ENCODE measurements at regions not wholly inside any gene's neighbourhood (a gene's known extent, or its start where the extent isn't known, plus 50 kb on each side); places are given as distances from the start of the nearest gene placed in this dataset.
"Not testable (repeated sequence)": the region's sequence is repeated elsewhere in the genome, so short reads cannot be mapped to it uniquely, and the experiment has no call there.

- no peak for DNase-seq
Measured at GRCh38 chr2:2731816-2732284, 400.8 kb upstream of the MYT1L start.

DNA sequence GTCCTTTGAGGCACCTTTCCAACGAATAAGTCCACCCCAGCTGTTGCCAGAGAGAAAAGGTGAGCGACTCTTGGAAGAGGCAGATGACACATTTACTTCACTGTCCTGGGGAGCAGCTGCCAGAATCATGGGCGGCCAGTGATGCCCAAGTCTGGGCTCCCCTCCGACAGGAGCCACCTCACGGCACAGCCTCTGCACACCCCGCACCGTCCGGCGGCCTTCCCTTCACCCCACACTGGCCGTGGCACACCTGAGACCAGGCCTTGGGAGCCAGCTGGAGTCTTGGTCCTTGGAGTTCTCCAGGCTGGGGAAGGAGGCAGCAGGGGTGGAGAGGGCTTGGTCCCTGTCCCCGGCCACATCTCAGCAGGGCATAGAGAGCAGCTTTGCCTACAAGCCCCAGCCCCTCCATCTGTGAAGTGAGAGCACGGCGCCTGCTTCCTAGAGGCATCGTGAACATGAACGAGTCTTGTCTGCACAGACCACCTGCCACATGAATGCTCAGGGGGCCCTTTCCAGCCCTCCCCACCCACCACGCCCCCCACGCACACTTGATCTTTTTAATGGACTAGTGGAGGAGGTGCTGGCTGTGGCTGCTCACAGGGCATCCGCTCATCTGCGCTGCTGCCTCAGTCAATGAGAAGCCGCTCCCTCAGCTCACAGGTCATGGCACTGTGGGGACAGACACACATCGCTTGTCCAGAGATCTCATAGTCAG lies 400.2 kb upstream of the MYT1L start:
- DNase-seq = no peak

GRCh38 chr2:2730301-2730833 lies 399.3 kb upstream of the MYT1L start:
- DNase-seq = no peak

DNA sequence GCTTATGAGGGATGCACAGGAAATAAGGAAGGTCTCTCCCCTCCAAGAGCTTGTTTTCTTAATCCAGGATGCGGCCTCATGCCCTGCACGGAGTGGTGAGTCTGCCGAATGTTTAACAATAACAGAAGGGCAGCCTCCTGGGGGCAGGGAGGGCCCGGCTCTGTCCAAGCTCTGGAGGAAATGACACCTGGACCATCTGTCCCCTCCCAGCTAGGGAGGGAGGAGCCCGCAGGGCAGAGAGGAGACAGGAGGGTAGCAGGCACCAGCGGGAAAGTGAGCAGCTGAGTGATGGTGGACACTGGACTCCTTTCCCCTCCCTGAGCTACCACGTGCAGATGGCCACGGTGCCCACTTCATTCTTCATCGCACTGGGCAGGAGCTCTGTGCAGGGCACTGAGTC lies 398.2 kb upstream of the MYT1L start:
- DNase-seq = no peak

GRCh38 chr2:2728635-2729034 lies 397.6 kb upstream of the MYT1L start:
- DNase-seq = no peak

DNA sequence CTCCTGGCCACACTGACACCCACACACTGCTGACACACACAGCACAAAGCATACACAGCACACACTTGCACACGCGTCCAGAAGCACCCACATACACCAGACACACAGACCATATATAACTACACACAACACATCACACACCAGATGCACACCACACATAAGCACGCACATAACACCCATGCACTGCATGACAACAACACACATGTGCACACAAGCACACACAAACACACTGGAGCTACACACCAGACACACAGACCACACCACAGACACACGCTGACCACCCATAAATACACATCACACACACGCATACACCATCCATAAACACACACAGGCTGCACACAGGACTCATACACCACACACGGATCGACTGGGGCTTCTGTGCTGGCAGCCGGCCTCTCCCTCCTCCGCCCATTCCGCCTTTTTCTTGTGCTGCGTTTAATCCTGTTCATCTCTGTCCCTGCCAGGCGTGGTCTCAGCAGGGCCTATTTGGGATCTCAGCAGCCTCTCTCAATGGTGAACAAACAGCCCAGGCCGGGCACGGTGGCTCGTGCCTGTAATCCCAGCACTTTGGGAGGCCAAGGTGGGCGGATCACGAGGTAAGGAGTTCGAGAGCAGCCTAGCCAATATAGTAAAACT lies 396.9 kb upstream of the MYT1L start:
- DNase-seq = no peak

GRCh38 chr2:2726163-2726562 lies 395.1 kb upstream of the MYT1L start:
- no peak for DNase-seq

DNA sequence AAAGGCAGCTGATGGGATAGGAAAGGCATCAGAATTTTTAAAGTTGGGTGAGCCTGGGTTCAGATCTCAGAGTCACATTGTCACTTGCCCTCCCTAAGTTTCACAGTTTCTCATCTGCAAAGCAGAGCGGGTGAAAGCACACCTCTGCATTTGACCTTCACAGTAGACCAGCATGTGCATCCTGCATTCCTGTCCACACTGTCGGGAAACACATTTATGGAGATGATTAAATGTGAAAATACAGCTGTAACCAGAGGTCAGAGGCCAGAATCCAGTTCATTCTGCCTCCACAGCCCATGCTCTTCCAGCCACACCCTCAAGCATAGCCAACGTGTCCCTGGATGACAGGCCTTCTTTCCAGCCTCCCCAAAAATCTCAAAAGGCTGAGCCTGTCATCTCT lies 392.0 kb upstream of the MYT1L start:
- no peak for DNase-seq

- no peak for DNase-seq
Measured at GRCh38 chr2:2721296-2721835, 390.3 kb upstream of the MYT1L start.

- not testable (repeated sequence) for DNase-seq
Measured at GRCh38 chr2:2720806-2721205, 389.7 kb upstream of the MYT1L start.

GRCh38 chr2:2720351-2720750 lies 389.3 kb upstream of the MYT1L start:
- DNase-seq = no peak

DNA sequence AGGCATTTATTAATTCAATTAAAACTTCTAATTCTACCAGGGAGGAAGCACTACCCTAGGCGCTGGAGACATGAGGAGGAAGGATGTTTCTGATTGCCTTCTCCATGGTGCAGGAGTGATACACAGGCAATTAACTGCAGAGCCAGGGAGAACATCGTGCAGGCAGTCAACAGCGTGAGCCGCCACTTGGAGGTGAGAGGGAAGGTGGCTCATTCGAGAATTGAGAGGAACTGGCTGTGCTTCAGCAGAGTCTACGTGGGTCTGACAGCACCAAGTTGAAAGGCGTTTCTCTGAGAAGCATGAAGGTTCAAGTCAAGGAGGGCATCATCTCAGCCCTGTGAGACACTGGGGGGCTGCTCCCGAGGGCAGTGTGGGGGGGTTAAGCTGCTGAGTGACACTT lies 388.7 kb upstream of the MYT1L start:
- DNase-seq = no peak

DNA sequence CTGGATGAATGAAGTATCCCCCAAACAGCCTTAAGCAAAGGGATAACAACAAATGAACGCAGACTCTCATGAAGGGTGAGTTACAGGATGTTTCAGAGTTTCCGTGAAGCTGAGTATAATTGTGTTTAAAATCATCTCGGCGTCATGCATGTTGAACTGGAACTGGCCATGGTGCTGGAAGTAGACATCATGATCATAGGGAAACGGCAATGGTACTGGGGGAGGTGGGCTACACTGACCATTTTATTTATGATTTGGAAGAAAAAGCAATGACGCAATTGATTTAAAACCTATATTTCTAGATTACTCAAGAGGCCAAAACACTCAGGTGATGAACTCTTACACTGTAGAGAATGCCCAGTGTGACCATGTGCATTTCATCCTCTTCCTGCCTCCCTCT lies 387.9 kb upstream of the MYT1L start:
- no peak for DNase-seq

DNA sequence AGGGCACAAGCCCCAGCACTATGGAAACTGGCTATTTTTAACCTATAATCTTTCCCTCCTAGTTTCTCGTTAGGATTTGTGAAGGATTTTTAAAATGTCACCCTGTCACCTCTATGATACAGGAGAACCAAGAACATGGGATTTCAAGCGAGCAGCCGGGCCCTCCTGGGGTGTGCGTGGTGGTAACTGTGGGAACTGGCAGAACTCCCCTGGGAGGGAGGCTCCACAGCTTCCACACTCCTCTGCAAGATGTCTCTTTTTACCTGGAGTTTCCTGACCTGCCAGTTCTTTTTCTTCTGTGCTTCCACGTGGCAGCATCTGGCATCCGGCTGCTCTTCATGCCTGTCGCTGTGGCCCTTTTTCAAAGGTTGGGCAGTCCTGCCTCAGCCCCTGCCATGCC lies 386.3 kb upstream of the MYT1L start:
- no peak for DNase-seq

DNA sequence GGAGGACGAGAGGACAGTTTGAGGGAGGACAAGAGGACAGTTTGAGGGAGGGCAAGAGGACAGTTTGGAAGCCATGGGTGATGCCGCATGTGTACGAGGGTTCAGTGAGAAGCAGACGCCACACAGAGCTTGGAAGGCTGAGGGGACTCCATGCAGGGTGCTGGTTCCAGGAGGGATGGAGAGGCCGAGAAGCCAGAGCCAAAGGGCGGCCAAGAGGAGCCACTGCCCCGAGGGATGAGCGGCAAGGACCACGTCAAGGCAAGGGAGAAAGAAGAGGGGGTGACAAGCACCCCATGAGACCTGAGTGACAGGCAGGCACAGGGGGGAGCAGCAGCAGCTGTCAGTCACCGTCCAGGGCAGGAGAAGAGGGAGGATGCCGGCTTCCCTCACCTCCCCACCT lies 385.7 kb upstream of the MYT1L start:
- DNase-seq = no peak

GRCh38 chr2:2715036-2715818 lies 384.2 kb upstream of the MYT1L start:
- no peak for DNase-seq

DNA sequence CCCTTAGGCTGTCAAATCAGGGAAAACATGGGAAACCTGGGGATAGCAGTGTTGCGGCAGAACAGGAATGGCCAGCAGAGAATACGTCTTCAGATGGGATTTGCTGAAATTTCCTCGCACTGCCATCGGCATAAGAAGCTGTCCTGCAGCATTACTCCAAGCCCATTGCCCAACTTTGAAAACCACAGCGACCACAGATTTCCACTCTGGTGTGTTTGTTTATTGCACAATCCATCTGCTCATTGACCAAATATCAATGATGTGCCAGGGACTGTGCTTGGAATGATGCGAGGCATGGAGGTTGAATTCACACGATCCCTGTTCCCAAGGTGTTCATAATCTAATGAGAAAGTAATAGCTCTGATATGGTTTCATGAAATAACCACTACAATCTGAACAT lies 383.3 kb upstream of the MYT1L start:
- no peak for DNase-seq

- DNase-seq = no peak
Measured at GRCh38 chr2:2709431-2709770, 378.3 kb upstream of the MYT1L start.

DNA sequence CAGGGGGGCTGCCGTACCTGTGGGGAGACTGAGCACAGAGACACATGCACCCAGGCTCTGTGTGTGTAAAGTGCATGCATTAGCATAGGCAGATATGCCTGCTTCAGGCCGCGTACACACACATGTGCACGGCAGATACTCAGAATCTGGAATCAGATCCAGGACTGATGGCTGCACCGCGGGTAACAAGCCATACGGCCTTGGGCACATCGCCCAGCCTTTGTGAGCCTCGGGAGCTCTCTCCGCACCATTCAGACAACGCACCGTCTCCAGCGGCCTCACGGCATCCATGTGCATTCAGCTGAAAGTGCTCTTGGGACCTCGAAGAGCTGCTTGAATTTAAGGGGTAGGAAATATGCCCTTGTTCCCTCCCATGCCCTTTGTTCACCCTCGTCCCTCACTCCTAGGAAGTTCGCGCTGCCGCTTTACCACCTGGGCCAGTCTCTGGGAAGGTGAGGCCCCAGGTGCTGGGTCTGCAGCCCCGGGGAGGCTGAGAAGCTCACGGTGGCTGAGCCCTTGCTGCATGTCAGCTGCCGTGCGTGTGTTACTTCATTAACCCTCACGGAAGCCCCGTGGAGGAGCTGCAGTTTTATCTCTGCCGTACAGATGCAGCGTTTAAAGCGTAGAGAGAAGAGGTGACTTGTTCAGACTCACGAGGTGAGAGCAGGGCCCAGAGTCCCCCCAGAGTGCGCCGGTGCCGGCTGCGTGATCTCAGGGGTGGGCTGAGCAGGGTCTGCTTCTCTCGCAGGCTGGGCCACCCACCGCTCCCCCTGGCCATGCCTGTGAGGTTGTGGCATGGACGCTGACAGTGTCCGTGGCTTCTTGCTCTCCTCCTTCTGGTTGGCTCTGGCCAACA lies 377.7 kb upstream of the MYT1L start:
- DNase-seq = no peak

DNA sequence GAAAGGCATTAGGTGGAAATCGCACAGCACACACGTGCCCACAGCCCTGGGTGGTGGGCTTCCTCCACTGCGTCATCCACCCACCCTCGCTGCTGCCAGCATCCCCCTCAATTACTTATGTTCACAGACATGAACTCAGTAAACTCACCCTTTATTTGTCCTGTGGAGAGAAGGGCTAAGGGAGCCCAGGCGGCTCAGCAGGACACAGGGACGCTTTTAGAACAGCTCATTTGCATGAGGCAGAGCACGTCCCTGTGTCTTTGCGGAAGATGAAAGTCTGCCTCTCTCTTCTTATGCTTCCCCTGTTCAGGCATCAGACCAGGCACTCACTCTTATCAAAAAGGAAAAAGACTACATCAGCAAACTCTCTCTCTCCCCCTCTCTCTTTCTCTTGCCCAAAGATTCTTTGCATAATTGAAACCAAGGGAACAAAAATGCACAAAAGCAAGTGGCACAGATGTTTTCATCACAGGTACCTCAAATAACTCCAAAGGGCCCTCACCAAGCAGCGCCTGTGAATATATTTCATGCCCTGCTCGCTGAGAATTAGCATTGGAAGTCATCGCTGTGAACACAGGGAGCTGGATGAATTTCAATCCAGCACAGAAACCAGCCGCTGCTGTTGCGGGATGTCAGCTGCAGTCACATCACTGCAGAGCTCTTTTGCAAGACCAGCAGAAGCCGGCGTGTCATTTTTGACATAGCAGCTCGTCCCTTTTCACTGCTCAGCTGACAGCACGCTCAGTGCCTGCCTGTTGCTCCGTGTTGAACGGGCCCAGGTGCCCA lies 376.3 kb upstream of the MYT1L start:
- no peak for DNase-seq

DNA sequence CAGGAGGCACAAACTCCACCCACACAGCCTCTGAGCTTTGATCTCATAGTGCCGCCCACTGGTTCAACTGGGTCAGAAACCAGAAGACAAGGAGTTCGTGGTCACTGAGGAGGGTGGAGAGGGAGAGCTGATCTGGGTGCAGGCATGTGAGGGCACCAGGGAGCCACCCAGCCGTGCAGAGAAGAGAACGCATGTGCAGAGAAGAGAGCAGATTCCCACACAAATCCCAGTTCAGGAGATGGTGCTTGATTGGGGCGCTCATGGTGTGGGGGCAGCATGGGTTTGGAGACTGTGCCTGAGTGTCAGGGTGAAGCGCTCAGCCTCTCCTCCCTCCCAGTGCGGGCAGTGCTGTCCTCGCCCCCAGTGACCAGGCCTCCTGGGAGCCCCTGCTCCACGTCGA lies 375.2 kb upstream of the MYT1L start:
- DNase-seq = no peak

GRCh38 chr2:2705871-2706270 lies 374.8 kb upstream of the MYT1L start:
- no peak for DNase-seq
